BLaER1 treated with 17β-estradiol and CSF1 and Interleukin-3, amounts not matched to agents 10 nM and 100 nM (cell line): ENCODE measurements at regions not wholly inside any gene's neighbourhood (a gene's known extent, or its start where the extent isn't known, plus 50 kb on each side); places are given as distances from the start of the nearest gene placed in this dataset.

Source experiments
- H3K27ac ChIP-seq, 11 experiments: shearing (Covaris generic); formaldehyde crosslinking; 2 replicates each; pipeline ENCODE4 v1.8.1; 2022
- H3K27me3 ChIP-seq, 11 experiments: shearing (Covaris generic); formaldehyde crosslinking; 2 replicates each; pipeline ENCODE4 v1.8.1; 2022
- H3K36me3 ChIP-seq, 11 experiments: shearing (Covaris generic); formaldehyde crosslinking; 2 replicates each; pipeline ENCODE4 v1.8.1; 2022
- H3K4me1 ChIP-seq, 10 experiments: shearing (Covaris generic); formaldehyde crosslinking; 2 replicates each; pipeline ENCODE4 v1.8.1; 2022
- H3K4me2 ChIP-seq, 11 experiments: shearing (Covaris generic); formaldehyde crosslinking; 2 replicates each; pipeline ENCODE4 v1.8.1; 2022
- H3K4me3 ChIP-seq, 10 experiments: shearing (Covaris generic); formaldehyde crosslinking; 2 replicates each; pipeline ENCODE4 v1.8.1; 2022
- H3K9ac ChIP-seq, 11 experiments: shearing (Covaris generic); formaldehyde crosslinking; 2 replicates each; pipeline ENCODE4 v1.8.1; 2022
- H3K9me3 ChIP-seq, 11 experiments: shearing (Covaris generic); formaldehyde crosslinking; replicated peaks in 1 of 11; 2 replicates each; pipeline ENCODE4 v1.8.1; 2022
- H4K20me1 ChIP-seq, 11 experiments: shearing (Covaris generic); formaldehyde crosslinking; 2 replicates each; pipeline ENCODE4 v1.8.1; 2022
- Cebpa-rat ChIP-seq, 11 experiments: shearing (Covaris generic); IDR thresholded peaks; 2 replicates each; pipeline ENCODE4 v1.8.1; 2022

GRCh38 chr14:36083317-36083716 lies 93.2 kb downstream of the PTCSC3 start:
- Histone ChIP-seq H3K4me2 (no peak overlapping the region), H3K9ac (no peak overlapping the region), H3K36me3 (no peaks in the 10 kb centered on the region), H3K27ac (no peak overlapping the region), H3K9me3 (peaks cover 0 to 6% (median 0%) of the 10 kb centered on the region in 11 experiments; a peak in 2 of 22 replicates), H3K4me1 (no peaks in the 10 kb centered on the region), H3K4me3 (no peak overlapping the region), H3K27me3 (no peaks in the 10 kb centered on the region), H4K20me1 (no peaks in the 10 kb centered on the region)
- TF ChIP-seq Cebpa-rat (IDR thresholded peaks at IDR 0.05): no peak

- Histone ChIP-seq H4K20me1 (no peaks in the 10 kb centered on the region), H3K36me3 (no peaks in the 10 kb centered on the region), H3K27me3 (no peaks in the 10 kb centered on the region), H3K4me1 (peaks cover 10 to 18% (median 14%) of the 10 kb centered on the region in 10 experiments), H3K4me2 (no peak overlapping the region), H3K4me3 (no peak overlapping the region), H3K27ac (no peak overlapping the region), H3K9ac (no peak overlapping the region), H3K9me3 (peaks cover 0 to 9% (median 0%) of the 10 kb centered on the region in 11 experiments; a peak in 5 of 22 replicates)
- no peak for TF ChIP-seq Cebpa-rat (IDR thresholded peaks at IDR 0.05)
Observed at GRCh38 chr14:36078080-36078479, 98.4 kb downstream of the PTCSC3 start.

- Histone ChIP-seq H3K4me3 (no peak overlapping the region), H3K4me2 (peak overlapping the region; percentile 4 to 67 (median 47); a peak in 21 of 22 replicates), H3K4me1 (peaks cover 11 to 28% (median 20%) of the 10 kb centered on the region in 10 experiments), H4K20me1 (no peaks in the 10 kb centered on the region), H3K27ac (no peak overlapping the region), H3K27me3 (no peaks in the 10 kb centered on the region), H3K9me3 (peaks cover 0 to 9% (median 0%) of the 10 kb centered on the region in 11 experiments; a peak in 5 of 22 replicates), H3K9ac (no peak overlapping the region), H3K36me3 (no peaks in the 10 kb centered on the region)
- no peak for TF ChIP-seq Cebpa-rat (IDR thresholded peaks at IDR 0.05)
Observed at GRCh38 chr14:36076197-36076596, 100.3 kb downstream of the PTCSC3 start.

GRCh38 chr14:36075203-36075602 lies 101.3 kb downstream of the PTCSC3 start:
- Histone ChIP-seq H3K27ac (no peak overlapping the region), H3K36me3 (no peaks in the 10 kb centered on the region), H3K9ac (no peak overlapping the region), H3K4me2 (peak overlapping the region in 6 of 11 experiments; percentile 24 to 67 (median 58); a peak in 10 of 22 replicates), H4K20me1 (no peaks in the 10 kb centered on the region; a peak in 1 of 22 replicates), H3K9me3 (peaks cover 0 to 9% (median 0%) of the 10 kb centered on the region in 11 experiments; a peak in 5 of 22 replicates), H3K4me3 (no peak overlapping the region), H3K4me1 (peaks cover 11 to 28% (median 22%) of the 10 kb centered on the region in 10 experiments), H3K27me3 (no peaks in the 10 kb centered on the region)
- TF ChIP-seq Cebpa-rat (IDR thresholded peaks at IDR 0.05): no peak

GRCh38 chr14:36070720-36071043 lies 105.8 kb downstream of the PTCSC3 start:
- no peak for TF ChIP-seq Cebpa-rat (IDR thresholded peaks at IDR 0.05)
- Histone ChIP-seq H3K9ac (no peak overlapping the region), H3K27ac (no peak overlapping the region), H3K9me3 (no peaks in the 10 kb centered on the region), H3K36me3 (no peaks in the 10 kb centered on the region), H3K4me1 (peaks cover 20 to 46% (median 34%) of the 10 kb centered on the region in 10 experiments), H4K20me1 (no peaks in the 10 kb centered on the region; a peak in 1 of 22 replicates), H3K4me2 (no peak overlapping the region), H3K27me3 (no peaks in the 10 kb centered on the region), H3K4me3 (no peak overlapping the region)

GRCh38 chr14:36070031-36070719 lies 106.3 kb downstream of the PTCSC3 start:
- no peaks in the 10 kb centered on the region; a peak in 1 of 22 replicates for H4K20me1 ChIP-seq
- H3K9ac ChIP-seq: no peak overlapping the region
- TF ChIP-seq Cebpa-rat (IDR thresholded peaks at IDR 0.05): no peak
- no peak overlapping the region for H3K4me3 ChIP-seq
- H3K4me2 ChIP-seq: peak overlapping the region in 1 of 11 experiments; percentile 30; a peak in 1 of 22 replicates
- no peaks in the 10 kb centered on the region for H3K9me3 ChIP-seq
- peaks cover 19 to 42% (median 29%) of the 10 kb centered on the region in 10 experiments for H3K4me1 ChIP-seq
- H3K27me3 ChIP-seq: no peaks in the 10 kb centered on the region
- H3K27ac ChIP-seq: peak overlapping the region in 1 of 11 experiments; percentile 15; a peak in 1 of 22 replicates
- H3K36me3 ChIP-seq: no peaks in the 10 kb centered on the region

GRCh38 chr14:36069535-36069900 lies 107.0 kb downstream of the PTCSC3 start:
- H3K9me3 ChIP-seq: no peaks in the 10 kb centered on the region
- H3K36me3 ChIP-seq: no peaks in the 10 kb centered on the region
- no peak for TF ChIP-seq Cebpa-rat (IDR thresholded peaks at IDR 0.05)
- H3K27ac ChIP-seq: no peak overlapping the region; a peak in 1 of 22 replicates
- H3K9ac ChIP-seq: no peak overlapping the region
- H3K4me1 ChIP-seq: peaks cover 19 to 42% (median 29%) of the 10 kb centered on the region in 10 experiments
- H3K4me3 ChIP-seq: no peak overlapping the region
- H3K4me2 ChIP-seq: peak overlapping the region in 6 of 11 experiments; percentile 10 to 60 (median 42); a peak in 5 of 22 replicates
- no peaks in the 10 kb centered on the region; a peak in 1 of 22 replicates for H4K20me1 ChIP-seq
- no peaks in the 10 kb centered on the region for H3K27me3 ChIP-seq

GRCh38 chr14:36068777-36069534 lies 107.6 kb downstream of the PTCSC3 start:
- H3K27me3 ChIP-seq: no peaks in the 10 kb centered on the region
- no peak overlapping the region; a peak in 1 of 22 replicates for H3K27ac ChIP-seq
- no peak for TF ChIP-seq Cebpa-rat (IDR thresholded peaks at IDR 0.05)
- H3K4me1 ChIP-seq: peaks cover 19 to 42% (median 29%) of the 10 kb centered on the region in 10 experiments
- H3K9ac ChIP-seq: no peak overlapping the region
- H3K36me3 ChIP-seq: no peaks in the 10 kb centered on the region
- H3K4me2 ChIP-seq: peak overlapping the region in 8 of 11 experiments; percentile 10 to 64 (median 48); a peak in 7 of 22 replicates
- no peaks in the 10 kb centered on the region; a peak in 1 of 22 replicates for H4K20me1 ChIP-seq
- no peak overlapping the region for H3K4me3 ChIP-seq
- H3K9me3 ChIP-seq: no peaks in the 10 kb centered on the region

- no peak overlapping the region for H3K4me3 ChIP-seq
- no peak overlapping the region for H3K9ac ChIP-seq
- no peaks in the 10 kb centered on the region for H3K36me3 ChIP-seq
- H3K27me3 ChIP-seq: no peaks in the 10 kb centered on the region
- H3K27ac ChIP-seq: no peak overlapping the region; a peak in 1 of 22 replicates
- no peaks in the 10 kb centered on the region for H3K9me3 ChIP-seq
- no peaks in the 10 kb centered on the region; a peak in 1 of 22 replicates for H4K20me1 ChIP-seq
- TF ChIP-seq Cebpa-rat (IDR thresholded peaks at IDR 0.05): no peak
- peaks cover 13 to 36% (median 27%) of the 10 kb centered on the region in 10 experiments for H3K4me1 ChIP-seq
- peak overlapping the region in 9 of 11 experiments; percentile 10 to 66 (median 58); a peak in 17 of 22 replicates for H3K4me2 ChIP-seq
Observed at GRCh38 chr14:36067428-36068187, 108.9 kb downstream of the PTCSC3 start.
